ENCODE measurements at regions not wholly inside any gene's neighbourhood (a gene's known extent, or its start where the extent isn't known, plus 50 kb on each side); places are given as distances from the start of the nearest gene placed in this dataset.

DNA sequence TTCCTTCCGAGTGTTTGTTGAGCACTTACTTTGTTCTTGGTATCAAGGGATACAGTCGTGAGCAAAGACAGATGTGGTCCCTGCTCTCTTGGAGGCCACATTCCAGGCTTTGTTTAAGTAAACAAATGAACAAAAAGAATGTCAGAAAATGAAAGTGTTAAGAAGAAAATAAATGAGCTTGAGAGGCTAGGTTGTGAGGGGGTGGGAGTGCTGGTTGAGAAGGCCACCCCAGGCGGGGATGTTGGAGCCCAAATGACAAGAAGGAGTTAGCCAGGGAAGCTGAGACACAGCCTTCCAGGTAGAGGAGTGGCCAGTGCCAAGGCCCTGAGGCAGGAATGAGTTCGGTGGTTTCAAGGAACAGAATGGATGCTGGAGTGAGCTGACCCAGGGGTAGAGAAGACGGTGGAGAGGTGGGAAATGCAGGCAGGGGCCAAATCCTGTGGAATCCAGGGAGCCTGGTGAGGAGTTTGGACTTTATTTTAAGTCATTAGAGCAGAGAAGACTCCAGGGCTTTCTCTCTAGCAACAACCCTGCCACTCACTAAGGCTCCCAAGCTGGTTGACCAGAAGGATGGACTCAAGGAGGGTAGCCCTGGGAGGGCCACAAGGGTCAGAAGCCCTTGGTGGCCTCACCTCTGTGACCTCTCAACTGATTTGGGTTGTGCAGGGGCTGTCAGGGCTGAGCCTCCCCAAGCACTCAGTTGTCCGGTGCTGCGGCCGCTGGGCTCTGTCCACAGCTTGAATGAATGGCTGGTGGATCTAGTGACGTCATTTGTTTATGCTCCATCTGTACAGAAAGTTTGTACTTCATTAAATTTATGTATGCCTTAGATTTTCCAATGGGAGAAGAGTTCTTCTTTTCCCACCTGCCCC, 66.0 kb upstream of the STX16 start:
- Histone ChIP-seq H3K9me2 (replicated peaks; ENCODE audit: insufficient read depth) (no peaks in the 10 kb centered on the region), H3K79me2 (no peaks in the 10 kb centered on the region), H3K27ac (no peak overlapping the region), H3K4me2 (no peak overlapping the region), H2AFZ (no peak overlapping the region), H3K27me3 (no peaks in the 10 kb centered on the region), H3K4me3 (no peak overlapping the region), H3K4me1 (ENCODE audit: insufficient read depth) (no peaks in the 10 kb centered on the region), H4K20me1 (ENCODE audit: insufficient read depth, poor library complexity, severe bottlenecking) (no peaks in the 10 kb centered on the region), H3K36me3 (replicated peaks; ENCODE audit: insufficient read depth, low read depth) (no peaks in the 10 kb centered on the region), H3K9me3 (ENCODE audit: low read depth) (no peaks in the 10 kb centered on the region)
- TF ChIP-seq EZH2 (IDR thresholded peaks at IDR 0.05; ENCODE audit: borderline replicate concordance), result no peak
- TF ChIP-seq, protein P1, sequence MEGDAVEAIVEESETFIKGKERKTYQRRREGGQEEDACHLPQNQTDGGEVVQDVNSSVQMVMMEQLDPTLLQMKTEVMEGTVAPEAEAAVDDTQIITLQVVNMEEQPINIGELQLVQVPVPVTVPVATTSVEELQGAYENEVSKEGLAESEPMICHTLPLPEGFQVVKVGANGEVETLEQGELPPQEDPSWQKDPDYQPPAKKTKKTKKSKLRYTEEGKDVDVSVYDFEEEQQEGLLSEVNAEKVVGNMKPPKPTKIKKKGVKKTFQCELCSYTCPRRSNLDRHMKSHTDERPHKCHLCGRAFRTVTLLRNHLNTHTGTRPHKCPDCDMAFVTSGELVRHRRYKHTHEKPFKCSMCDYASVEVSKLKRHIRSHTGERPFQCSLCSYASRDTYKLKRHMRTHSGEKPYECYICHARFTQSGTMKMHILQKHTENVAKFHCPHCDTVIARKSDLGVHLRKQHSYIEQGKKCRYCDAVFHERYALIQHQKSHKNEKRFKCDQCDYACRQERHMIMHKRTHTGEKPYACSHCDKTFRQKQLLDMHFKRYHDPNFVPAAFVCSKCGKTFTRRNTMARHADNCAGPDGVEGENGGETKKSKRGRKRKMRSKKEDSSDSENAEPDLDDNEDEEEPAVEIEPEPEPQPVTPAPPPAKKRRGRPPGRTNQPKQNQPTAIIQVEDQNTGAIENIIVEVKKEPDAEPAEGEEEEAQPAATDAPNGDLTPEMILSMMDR (IDR thresholded peaks at IDR 0.05; ENCODE audit: poor library complexity), result no peak
- TF ChIP-seq EZH2phosphoT487 (IDR thresholded peaks at IDR 0.05; ENCODE audit: low read depth, severe bottlenecking, unreplicated experiment), result no peak
- no peak for DNase-seq (ENCODE audit: low spot score)
- 41% methylated on average over 9 of the region's 9 CpGs for WGBS (ENCODE audit: low lambda C conversion rate, missing lambda C conversion rate)

DNA sequence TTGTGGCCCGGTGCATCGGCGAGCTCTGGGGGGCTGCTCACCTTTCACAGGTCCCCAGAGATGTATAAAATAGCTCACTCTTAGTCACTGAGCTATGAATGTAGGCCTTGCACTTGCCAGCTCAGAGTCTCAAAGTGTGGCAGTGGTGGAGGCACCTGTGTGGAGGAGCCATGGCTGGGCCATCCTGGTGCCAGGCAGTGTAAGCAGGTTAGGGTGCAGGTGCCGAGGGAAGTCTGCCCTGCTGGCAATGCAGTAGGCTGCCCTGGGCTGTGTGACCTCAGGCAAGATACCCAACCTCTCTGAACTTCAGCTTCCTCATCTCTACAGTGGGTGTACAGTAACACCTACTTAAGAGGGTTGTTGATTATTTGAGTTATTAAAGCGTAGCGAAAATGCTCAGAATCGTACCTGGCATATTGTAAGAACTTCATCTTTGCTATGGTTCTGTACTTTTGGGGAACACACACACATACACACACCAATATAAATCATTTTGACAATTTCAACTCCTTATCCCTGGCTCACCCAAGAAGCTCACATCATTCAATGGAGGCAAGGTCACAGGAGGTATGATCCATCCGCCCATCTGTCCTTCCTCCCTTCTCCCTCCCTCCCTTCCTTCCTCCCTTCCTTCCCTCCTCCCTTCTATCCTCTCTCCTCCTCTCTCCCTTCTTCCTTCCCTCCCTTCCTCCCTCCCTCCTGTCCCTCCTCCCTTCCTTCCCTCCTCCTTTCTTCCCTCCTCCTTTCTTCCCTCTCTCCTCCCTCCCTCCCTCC, 66.8 kb upstream of the STX16 start:
- no peaks in the 10 kb centered on the region for H4K20me1 ChIP-seq (ENCODE audit: insufficient read depth, poor library complexity, severe bottlenecking)

DNA sequence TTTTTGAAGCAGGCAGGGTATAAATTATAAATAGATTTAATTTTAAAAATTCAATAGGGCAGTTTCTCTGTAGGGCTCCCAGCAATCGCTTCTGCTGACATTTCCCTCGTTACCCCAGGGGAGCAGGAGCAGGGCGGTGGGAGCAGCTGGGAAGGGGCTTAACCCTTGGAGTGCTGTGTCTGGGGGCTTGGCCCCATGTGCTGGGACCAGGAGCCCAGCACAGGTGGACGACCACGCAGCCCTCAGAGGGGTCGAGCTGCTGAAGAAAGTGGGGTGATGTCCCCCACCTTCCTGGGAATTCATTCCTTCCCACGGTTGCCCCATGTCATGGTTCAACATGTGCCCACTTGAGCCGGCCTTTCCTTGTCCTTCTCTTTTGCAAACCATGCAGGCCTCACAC, 67.5 kb upstream of the STX16 start:
- no peaks in the 10 kb centered on the region for H3K4me1 ChIP-seq (ENCODE audit: insufficient read depth)
- H3K79me2 ChIP-seq, result no peaks in the 10 kb centered on the region
- H3K4me3 ChIP-seq, result no peak overlapping the region
- H3K9me2 ChIP-seq (replicated peaks; ENCODE audit: insufficient read depth), result no peaks in the 10 kb centered on the region
- 61% methylated on average over 8 of the region's 8 CpGs for WGBS (ENCODE audit: low lambda C conversion rate, missing lambda C conversion rate)
- no peak overlapping the region for H3K27ac ChIP-seq
- H3K4me2 ChIP-seq, result no peak overlapping the region
- H4K20me1 ChIP-seq (ENCODE audit: insufficient read depth, poor library complexity, severe bottlenecking), result no peaks in the 10 kb centered on the region
- H3K36me3 ChIP-seq (replicated peaks; ENCODE audit: insufficient read depth, low read depth), result no peaks in the 10 kb centered on the region
- no peaks in the 10 kb centered on the region for H3K9me3 ChIP-seq (ENCODE audit: low read depth)
- no peak overlapping the region for H2AFZ ChIP-seq
- TF ChIP-seq EZH2 (IDR thresholded peaks at IDR 0.05; ENCODE audit: borderline replicate concordance), result no peak
- no peak for TF ChIP-seq EZH2phosphoT487 (IDR thresholded peaks at IDR 0.05; ENCODE audit: low read depth, severe bottlenecking, unreplicated experiment)
- TF ChIP-seq, protein P1 (IDR thresholded peaks at IDR 0.05; ENCODE audit: poor library complexity), result no peak
- no peaks in the 10 kb centered on the region for H3K27me3 ChIP-seq
- DNase-seq (ENCODE audit: low spot score), result no peak

More for the DNA sequence above, 66.8 kb upstream of the STX16 start:
- Histone ChIP-seq H3K4me1 (ENCODE audit: insufficient read depth) (no peaks in the 10 kb centered on the region), H2AFZ (no peak overlapping the region), H3K9me3 (ENCODE audit: low read depth) (no peaks in the 10 kb centered on the region), H3K79me2 (no peaks in the 10 kb centered on the region), H3K27ac (no peak overlapping the region), H3K36me3 (replicated peaks; ENCODE audit: insufficient read depth, low read depth) (no peaks in the 10 kb centered on the region), H3K4me2 (no peak overlapping the region), H3K27me3 (no peaks in the 10 kb centered on the region), H3K9me2 (replicated peaks; ENCODE audit: insufficient read depth) (no peaks in the 10 kb centered on the region), H3K4me3 (no peak overlapping the region)
- no peak for DNase-seq (ENCODE audit: low spot score)
- 90% methylated on average over 7 of the region's 8 CpGs for WGBS (ENCODE audit: low lambda C conversion rate, missing lambda C conversion rate)
- no peak for TF ChIP-seq EZH2phosphoT487 (IDR thresholded peaks at IDR 0.05; ENCODE audit: low read depth, severe bottlenecking, unreplicated experiment)
- TF ChIP-seq, protein P1 (IDR thresholded peaks at IDR 0.05; ENCODE audit: poor library complexity), result no peak
